Activated CD8-positive, alpha-beta T cell treated with anti-CD3 and anti-CD28 coated beads for 36 hours (primary cell): ENCODE measurements at regions not wholly inside any gene's neighbourhood (a gene's known extent, or its start where the extent isn't known, plus 50 kb on each side); places are given as distances from the start of the nearest gene placed in this dataset.

Experiments
- ATAC-seq: fragments of 200-7000 bp; cut with Tn5 transposase; one replicate; pipeline ENCODE4 v1.10.0; 2021; ENCODE audit warnings: mild to moderate bottlenecking, moderate library complexity
- CTCF ChIA-PET: fragments of 350-600 bp; sonication (Branson Sonifier 250); formaldehyde crosslinking; loops from one replicate; lab custom pipeline; 2021; ENCODE audit warnings: antibody characterized with exemption; lab: Charles Lee
- POLR2A ChIA-PET: fragments of 350-600 bp; sonication (Branson Sonifier 250); formaldehyde crosslinking; loops from one replicate; lab custom pipeline; 2021; ENCODE audit warnings: antibody characterized with exemption; lab: Charles Lee
- DNase-seq: peaks from one replicate; pipeline ENCODE4 v3.0.0-alpha.2; 2020
- H3K27ac Mint-ChIP-seq: one replicate; pipeline ENCODE4 v1.8.0; 2021; ENCODE audit warnings: mild to moderate bottlenecking, mixed read lengths
- H3K27me3 Mint-ChIP-seq: one replicate; pipeline ENCODE4 v1.8.0; 2021; ENCODE audit warnings: mixed read lengths
- H3K36me3 Mint-ChIP-seq: one replicate; pipeline ENCODE4 v1.8.0; 2021; ENCODE audit warnings: low read depth, mixed read lengths
- H3K4me1 Mint-ChIP-seq: one replicate; pipeline ENCODE4 v1.8.0; 2021; ENCODE audit warnings: low read depth, mixed read lengths
- H3K4me3 Mint-ChIP-seq: one replicate; pipeline ENCODE4 v1.8.0; 2021; ENCODE audit warnings: mild to moderate bottlenecking, moderate library complexity, mixed read lengths
- H3K9me3 Mint-ChIP-seq: one replicate; pipeline ENCODE4 v1.8.0; 2021; ENCODE audit warnings: mixed read lengths
- CTCF ChIP-seq: fragments of 200-600 bp; IDR thresholded peaks from one replicate; pipeline ENCODE4 v1.8.0; 2022; ENCODE audit warnings: antibody characterized with exemption, mild to moderate bottlenecking
- intact Hi-C: fragments of 100-400 bp; cut with micrococcal nuclease; formaldehyde crosslinking; loops from one replicate; pipeline ENCODE4 v1.10.0; 2022

GRCh38 chr2:187107001-187107400 lies 258.0 kb upstream of the ZSWIM2 start:
- Mint-ChIP-seq H3K4me1 (no peaks in the 10 kb centered on the region), H3K4me3 (no peak overlapping the region), H3K36me3 (no peaks in the 10 kb centered on the region), H3K27ac (no peak overlapping the region), H3K27me3 (no peaks in the 10 kb centered on the region), H3K9me3 (no peaks in the 10 kb centered on the region)
- ChIA-PET POLR2A (no interaction called here), CTCF (no interaction called here)
- no peak for TF ChIP-seq CTCF
- ATAC-seq (no peak), DNase-seq (no peak)
- intact Hi-C loops = no loop called here

- H3K4me3 Mint-ChIP-seq = no peak overlapping the region
- H3K36me3 Mint-ChIP-seq = no peaks in the 10 kb centered on the region
- no peaks in the 10 kb centered on the region for H3K9me3 Mint-ChIP-seq
- DNase-seq = no peak
- ChIA-PET POLR2A (no interaction called here), CTCF (no interaction called here)
- no peaks in the 10 kb centered on the region for H3K4me1 Mint-ChIP-seq
- no peak for TF ChIP-seq CTCF
- H3K27me3 Mint-ChIP-seq = no peaks in the 10 kb centered on the region
- ATAC-seq = no peak
- H3K27ac Mint-ChIP-seq = no peak overlapping the region
- intact Hi-C loops = no loop called here
Observed at GRCh38 chr2:187105218-187105617, 256.2 kb upstream of the ZSWIM2 start.

- POLR2A ChIA-PET = no interaction called here
- intact Hi-C loops = no loop called here
- no peak for DNase-seq
- no peaks in the 10 kb centered on the region for H3K4me1 Mint-ChIP-seq
- no peaks in the 10 kb centered on the region for H3K9me3 Mint-ChIP-seq
- CTCF ChIA-PET = no interaction called here
- no peaks in the 10 kb centered on the region for H3K27me3 Mint-ChIP-seq
- H3K4me3 Mint-ChIP-seq = no peak overlapping the region
- TF ChIP-seq CTCF = no peak
- H3K27ac Mint-ChIP-seq = no peak overlapping the region
- no peaks in the 10 kb centered on the region for H3K36me3 Mint-ChIP-seq
- no peak for ATAC-seq
Observed at GRCh38 chr2:187102381-187102780, 253.4 kb upstream of the ZSWIM2 start.

GRCh38 chr2:187098154-187098553 lies 249.2 kb upstream of the ZSWIM2 start:
- ChIA-PET POLR2A (no interaction called here), CTCF (no interaction called here)
- Mint-ChIP-seq H3K9me3 (no peaks in the 10 kb centered on the region), H3K36me3 (no peaks in the 10 kb centered on the region), H3K27ac (no peak overlapping the region), H3K27me3 (no peaks in the 10 kb centered on the region), H3K4me1 (no peaks in the 10 kb centered on the region), H3K4me3 (no peak overlapping the region)
- intact Hi-C loops = no loop called here
- DNase-seq (no peak), ATAC-seq (no peak)
- no peak for TF ChIP-seq CTCF

- intact Hi-C loops = no loop called here
- POLR2A ChIA-PET = no interaction called here
- H3K27ac Mint-ChIP-seq = no peak overlapping the region
- no peaks in the 10 kb centered on the region for H3K9me3 Mint-ChIP-seq
- DNase-seq (no peak), ATAC-seq (no peak)
- no peaks in the 10 kb centered on the region for H3K4me1 Mint-ChIP-seq
- no peaks in the 10 kb centered on the region for H3K27me3 Mint-ChIP-seq
- TF ChIP-seq CTCF = no peak
- CTCF ChIA-PET = no interaction called here
- no peaks in the 10 kb centered on the region for H3K36me3 Mint-ChIP-seq
- no peak overlapping the region for H3K4me3 Mint-ChIP-seq
Observed at GRCh38 chr2:187093771-187094412, 244.9 kb upstream of the ZSWIM2 start.
